ENCODE measurements at regions not wholly inside any gene's neighbourhood (a gene's known extent, or its start where the extent isn't known, plus 50 kb on each side); places are given as distances from the start of the nearest gene placed in this dataset.
"Not testable (repeated sequence)": the region's sequence is repeated elsewhere in the genome, so short reads cannot be mapped to it uniquely, and the experiment has no call there.

- Mint-ChIP-seq H3K36me3 (no peaks in the 10 kb centered on the region), H3K27ac (no peak overlapping the region), H3K9me3 (no peaks in the 10 kb centered on the region), H3K4me1 (no peaks in the 10 kb centered on the region), H3K27me3 (no peaks in the 10 kb centered on the region), H3K4me3 (no peak overlapping the region)
These were observed 500.5 kb downstream of the PLCL1 start for GRCh38 chr2:198304859-198305258.

DNA sequence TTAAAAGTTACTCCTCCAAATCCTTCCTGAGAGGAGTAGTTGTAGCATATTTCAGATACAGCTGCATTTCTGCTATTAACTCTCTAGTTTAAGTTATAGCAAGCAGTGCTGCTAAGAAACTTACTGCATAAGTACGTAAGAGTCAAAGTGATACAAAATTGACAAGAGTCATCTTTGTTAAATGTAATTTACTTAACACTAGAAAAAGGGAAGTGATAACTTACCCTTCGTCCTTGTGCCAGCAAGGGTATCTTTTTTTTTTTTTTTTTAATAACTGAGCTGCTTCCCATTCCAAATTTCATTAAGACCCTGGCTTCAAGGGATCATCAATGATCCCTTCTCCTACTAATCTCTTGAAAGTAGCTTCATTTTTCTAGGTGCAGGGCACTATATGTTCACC, 493.0 kb downstream of the PLCL1 start:
- H3K36me3 Mint-ChIP-seq, result no peaks in the 10 kb centered on the region

DNA sequence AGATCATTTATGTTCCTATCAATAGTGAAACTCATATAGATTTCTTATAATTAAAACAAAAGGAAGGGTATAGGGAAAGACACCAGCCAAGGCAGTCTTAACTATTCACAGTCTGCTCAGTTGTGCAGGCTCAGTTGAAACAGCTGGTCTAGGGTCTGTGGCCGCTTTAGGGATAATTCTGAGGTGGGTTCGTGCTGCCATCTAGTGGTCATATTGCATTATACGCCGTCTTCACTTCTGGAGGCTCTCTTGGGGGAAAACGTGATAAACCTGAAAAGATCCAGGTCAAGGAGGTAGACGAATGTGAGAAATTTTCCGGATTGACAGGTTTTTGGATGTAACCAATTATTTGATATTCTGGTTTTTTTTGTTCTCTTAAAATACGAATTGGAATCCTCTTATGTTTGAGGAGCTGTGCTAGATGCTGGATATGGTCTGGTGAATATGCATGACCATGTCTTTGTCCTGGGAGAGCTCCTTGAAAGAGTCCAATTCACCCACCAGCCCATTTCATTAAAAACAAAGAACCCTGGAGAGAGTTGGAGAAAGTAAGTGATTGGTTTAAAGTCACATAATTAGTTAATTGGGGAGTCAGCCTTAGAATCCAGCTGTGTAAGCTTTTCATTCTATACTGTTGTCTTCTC, 492.4 kb downstream of the PLCL1 start:
- no peaks in the 10 kb centered on the region for H3K36me3 Mint-ChIP-seq
- peaks cover 5% of the 10 kb centered on the region for H3K27me3 Mint-ChIP-seq
- no peak overlapping the region for H3K27ac Mint-ChIP-seq
- H3K4me3 Mint-ChIP-seq, result no peak overlapping the region
- H3K9me3 Mint-ChIP-seq, result no peaks in the 10 kb centered on the region
- no peaks in the 10 kb centered on the region for H3K4me1 Mint-ChIP-seq

More for the DNA sequence above, 493.0 kb downstream of the PLCL1 start:
- no peaks in the 10 kb centered on the region for H3K4me1 Mint-ChIP-seq
- H3K4me3 Mint-ChIP-seq, result no peak overlapping the region
- H3K9me3 Mint-ChIP-seq, result no peaks in the 10 kb centered on the region
- peaks cover 5% of the 10 kb centered on the region for H3K27me3 Mint-ChIP-seq
- H3K27ac Mint-ChIP-seq, result no peak overlapping the region

- no peak overlapping the region for H3K27ac Mint-ChIP-seq
These were observed 488.9 kb downstream of the PLCL1 start for GRCh38 chr2:198293281-198293680.

GRCh38 chr2:198289811-198290210, 485.4 kb downstream of the PLCL1 start:
- no peak overlapping the region for H3K4me3 Mint-ChIP-seq
- no peak overlapping the region for H3K27ac Mint-ChIP-seq
- H3K9me3 Mint-ChIP-seq, result no peaks in the 10 kb centered on the region
- peaks cover 4% of the 10 kb centered on the region for H3K27me3 Mint-ChIP-seq
- no peaks in the 10 kb centered on the region for H3K36me3 Mint-ChIP-seq
- no peaks in the 10 kb centered on the region for H3K4me1 Mint-ChIP-seq

More at GRCh38 chr2:198293281-198293680, 488.9 kb downstream of the PLCL1 start:
- H3K36me3 Mint-ChIP-seq, result no peaks in the 10 kb centered on the region
- no peaks in the 10 kb centered on the region for H3K4me1 Mint-ChIP-seq
- no peak overlapping the region for H3K4me3 Mint-ChIP-seq
- peaks cover 7% of the 10 kb centered on the region for H3K27me3 Mint-ChIP-seq
- no peaks in the 10 kb centered on the region for H3K9me3 Mint-ChIP-seq

DNA sequence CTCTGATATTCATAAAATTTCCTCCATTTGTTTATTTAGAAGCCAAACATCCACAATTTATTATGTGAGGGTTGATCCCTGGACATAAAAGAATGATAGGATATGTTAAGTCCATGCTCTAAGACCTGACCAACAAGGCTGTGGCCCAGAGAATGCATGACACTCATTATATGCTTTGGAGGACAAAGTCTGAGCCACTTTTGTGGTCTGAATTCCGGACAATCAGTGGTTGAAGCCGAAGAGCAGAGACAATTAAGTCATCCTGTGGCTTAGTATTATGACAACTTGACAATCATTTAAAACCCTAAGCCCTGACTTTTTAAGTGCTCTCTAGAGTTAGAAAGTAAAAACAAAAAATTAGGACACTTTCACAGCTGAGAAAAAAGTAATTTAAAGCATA, 483.3 kb downstream of the PLCL1 start:
- Mint-ChIP-seq H3K27me3 (peaks cover 9% of the 10 kb centered on the region), H3K27ac (no peak overlapping the region), H3K4me3 (no peak overlapping the region), H3K9me3 (no peaks in the 10 kb centered on the region), H3K4me1 (no peaks in the 10 kb centered on the region), H3K36me3 (no peaks in the 10 kb centered on the region)

DNA sequence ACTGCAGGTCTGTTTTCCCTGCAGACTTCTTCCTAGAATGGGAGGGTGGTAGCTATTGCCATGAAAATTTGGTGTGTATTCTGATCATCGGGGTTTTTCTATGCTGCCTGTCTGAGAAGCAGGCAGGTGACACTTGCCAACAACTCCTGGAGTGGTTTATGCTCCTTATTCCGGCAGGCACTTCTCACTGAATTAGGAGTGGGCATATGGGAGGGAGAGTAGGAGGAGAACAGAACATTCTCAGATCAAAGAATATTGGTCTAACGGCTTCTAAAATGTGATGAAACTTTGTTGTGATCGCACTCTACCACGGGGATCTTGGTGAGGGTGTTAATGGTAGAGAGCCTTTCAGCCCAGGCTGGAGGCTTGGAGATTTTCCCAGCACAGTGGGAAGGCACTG, 480.8 kb downstream of the PLCL1 start:
- Mint-ChIP-seq H3K36me3 (no peaks in the 10 kb centered on the region), H3K9me3 (no peaks in the 10 kb centered on the region), H3K27ac (no peak overlapping the region), H3K4me1 (no peaks in the 10 kb centered on the region), H3K4me3 (no peak overlapping the region), H3K27me3 (peaks cover 10% of the 10 kb centered on the region)

DNA sequence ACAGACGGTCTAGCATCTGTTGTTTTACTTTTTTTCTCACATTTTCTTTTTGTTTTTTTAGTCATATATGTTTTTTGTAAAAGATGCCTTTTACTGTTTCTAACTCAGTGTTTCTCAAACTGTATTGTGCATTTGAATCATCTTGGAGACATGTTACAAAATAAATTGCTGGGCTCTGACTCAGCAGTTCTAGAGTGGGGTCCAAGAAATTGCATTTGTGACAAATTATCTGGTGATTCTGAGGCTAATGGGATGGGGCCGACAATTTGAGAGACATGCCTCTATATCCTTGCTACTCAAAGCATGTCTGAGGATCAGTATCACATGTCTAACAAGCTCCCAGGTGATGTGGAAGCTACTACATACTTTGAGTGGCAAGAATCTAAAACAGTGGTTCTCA, 478.8 kb downstream of the PLCL1 start:
- no peaks in the 10 kb centered on the region for H3K4me1 Mint-ChIP-seq
- no peaks in the 10 kb centered on the region for H3K36me3 Mint-ChIP-seq
- H3K27me3 Mint-ChIP-seq, result peaks cover 10% of the 10 kb centered on the region
- H3K9me3 Mint-ChIP-seq, result no peaks in the 10 kb centered on the region
- H3K4me3 Mint-ChIP-seq, result no peak overlapping the region
- no peak overlapping the region for H3K27ac Mint-ChIP-seq

DNA sequence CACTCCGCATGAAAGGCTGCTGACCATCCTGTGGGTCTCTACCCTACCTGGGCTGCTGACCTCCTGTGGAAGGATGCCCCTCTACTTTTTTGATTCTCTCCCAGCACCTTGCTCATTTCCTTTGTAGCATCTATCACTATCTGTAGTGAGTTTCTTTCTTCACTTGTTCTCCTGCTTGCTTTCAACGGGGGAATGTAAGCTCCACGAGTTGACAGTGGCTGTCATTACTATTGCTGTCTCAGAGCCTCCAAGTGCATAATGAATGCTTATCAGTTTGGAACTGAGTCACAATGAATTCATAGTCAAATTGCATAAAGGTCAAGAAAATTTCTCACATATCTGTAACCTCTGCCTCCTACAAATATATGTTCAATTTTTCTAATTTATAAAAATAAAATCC, 477.7 kb downstream of the PLCL1 start:
- H3K27me3 Mint-ChIP-seq, result peaks cover 10% of the 10 kb centered on the region
- no peaks in the 10 kb centered on the region for H3K4me1 Mint-ChIP-seq
- H3K4me3 Mint-ChIP-seq, result no peak overlapping the region
- no peaks in the 10 kb centered on the region for H3K36me3 Mint-ChIP-seq
- H3K27ac Mint-ChIP-seq, result no peak overlapping the region
- H3K9me3 Mint-ChIP-seq, result no peaks in the 10 kb centered on the region

- Mint-ChIP-seq H3K4me3 (no peak overlapping the region), H3K4me1 (no peaks in the 10 kb centered on the region), H3K27ac (no peak overlapping the region), H3K9me3 (no peaks in the 10 kb centered on the region), H3K27me3 (peaks cover 9% of the 10 kb centered on the region), H3K36me3 (no peaks in the 10 kb centered on the region)
These were observed 475.8 kb downstream of the PLCL1 start for GRCh38 chr2:198280145-198280544.

- Mint-ChIP-seq H3K27me3 (peaks cover 8% of the 10 kb centered on the region), H3K4me3 (no peak overlapping the region), H3K27ac (no peak overlapping the region), H3K9me3 (no peaks in the 10 kb centered on the region), H3K36me3 (no peaks in the 10 kb centered on the region), H3K4me1 (no peaks in the 10 kb centered on the region)
These were observed 474.6 kb downstream of the PLCL1 start for GRCh38 chr2:198279026-198279425.

GRCh38 chr2:198277181-198277580, 472.8 kb downstream of the PLCL1 start:
- Mint-ChIP-seq H3K27ac (no peak overlapping the region), H3K4me1 (no peaks in the 10 kb centered on the region), H3K9me3 (no peaks in the 10 kb centered on the region), H3K4me3 (no peak overlapping the region), H3K27me3 (peaks cover 2% of the 10 kb centered on the region), H3K36me3 (no peaks in the 10 kb centered on the region)

DNA sequence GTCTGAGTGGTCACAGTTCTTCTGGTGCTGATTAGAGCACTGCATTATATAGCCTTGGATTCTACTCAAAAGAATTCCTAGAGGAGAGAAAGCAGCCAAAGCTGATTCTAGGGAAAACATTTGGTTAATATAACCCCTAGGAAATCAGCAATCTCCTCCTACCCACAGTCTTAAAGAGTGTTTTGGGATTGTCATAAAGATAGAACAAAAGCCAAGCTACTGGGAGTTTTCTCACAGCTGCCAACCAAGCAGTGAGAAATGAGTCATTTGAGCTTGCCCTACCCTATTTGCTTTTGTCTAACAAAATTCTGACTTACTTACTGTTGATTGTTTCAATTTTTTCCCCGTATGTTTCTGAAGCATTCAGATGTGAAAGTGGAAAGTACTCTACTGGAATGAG, 469.3 kb downstream of the PLCL1 start:
- Mint-ChIP-seq H3K27ac (no peak overlapping the region), H3K4me3 (no peak overlapping the region), H3K36me3 (no peaks in the 10 kb centered on the region), H3K27me3 (no peaks in the 10 kb centered on the region), H3K9me3 (no peaks in the 10 kb centered on the region), H3K4me1 (no peaks in the 10 kb centered on the region)

- H3K4me1 Mint-ChIP-seq, H3K36me3 Mint-ChIP-seq, H3K9me3 Mint-ChIP-seq, H3K27ac Mint-ChIP-seq, H3K4me3 Mint-ChIP-seq, H3K27me3 Mint-ChIP-seq: not testable (repeated sequence)
These were observed 465.8 kb downstream of the PLCL1 start for GRCh38 chr2:198270157-198270556.

DNA sequence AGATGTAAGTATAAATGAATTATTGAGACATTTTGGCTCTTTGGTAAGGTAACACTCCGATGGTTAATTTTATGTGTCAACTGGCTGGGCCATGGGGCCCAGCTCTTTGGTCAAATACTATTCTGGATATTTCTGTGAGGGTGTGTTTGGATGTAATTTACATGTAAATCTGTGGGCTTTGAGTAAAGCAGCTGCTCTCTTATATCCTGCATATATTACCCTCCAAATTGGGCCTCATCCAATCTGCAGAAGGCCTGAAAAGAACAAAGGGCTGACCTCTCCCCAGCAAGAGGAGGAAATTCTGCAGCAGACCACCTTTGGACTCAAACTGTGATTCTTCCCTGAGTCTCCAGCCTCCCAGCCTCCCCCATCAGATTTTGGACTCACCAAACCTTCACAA, 464.1 kb downstream of the PLCL1 start:
- H3K9me3 Mint-ChIP-seq, result no peaks in the 10 kb centered on the region
- H3K27ac Mint-ChIP-seq, result no peak overlapping the region
- H3K4me3 Mint-ChIP-seq, result no peak overlapping the region
- no peaks in the 10 kb centered on the region for H3K4me1 Mint-ChIP-seq
- no peaks in the 10 kb centered on the region for H3K36me3 Mint-ChIP-seq
- peaks cover 4% of the 10 kb centered on the region for H3K27me3 Mint-ChIP-seq

DNA sequence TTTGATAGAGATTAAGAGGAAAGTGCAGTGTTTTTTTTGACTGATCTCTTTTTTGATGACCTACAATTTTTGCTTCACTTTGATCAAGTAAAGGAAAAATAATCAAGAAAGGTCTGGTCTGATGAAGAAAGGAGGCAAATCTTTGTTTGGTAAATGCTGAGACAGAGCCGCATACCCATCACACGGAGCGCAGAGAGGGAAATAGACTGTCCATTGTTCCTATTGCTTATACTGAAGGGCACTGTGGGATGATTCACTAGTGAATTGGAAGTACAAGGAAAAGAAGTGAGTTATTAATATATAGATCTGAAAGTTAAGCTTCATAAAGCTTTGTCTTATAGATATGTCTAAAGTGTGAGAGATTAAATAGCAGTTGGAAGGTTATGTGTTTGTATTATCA, 455.1 kb downstream of the PLCL1 start:
- H3K36me3 Mint-ChIP-seq, result no peaks in the 10 kb centered on the region
- H3K9me3 Mint-ChIP-seq, result no peaks in the 10 kb centered on the region
- peaks cover 4% of the 10 kb centered on the region for H3K27me3 Mint-ChIP-seq
- no peaks in the 10 kb centered on the region for H3K4me1 Mint-ChIP-seq
- no peak overlapping the region for H3K4me3 Mint-ChIP-seq
- no peak overlapping the region for H3K27ac Mint-ChIP-seq

GRCh38 chr2:198254536-198255090, 450.2 kb downstream of the PLCL1 start:
- Mint-ChIP-seq H3K9me3 (no peaks in the 10 kb centered on the region), H3K4me3 (no peak overlapping the region), H3K4me1 (no peaks in the 10 kb centered on the region), H3K27me3 (peaks cover 7% of the 10 kb centered on the region), H3K27ac (no peak overlapping the region), H3K36me3 (no peaks in the 10 kb centered on the region)
